A549 (cell line): ENCODE measurements at regions not wholly inside any gene's neighbourhood (a gene's known extent, or its start where the extent isn't known, plus 50 kb on each side); places are given as distances from the start of the nearest gene placed in this dataset.

Experiments used
- FOSL2 ChIP-seq, 2 experiments: fragments of 450-650 bp in 1 of 2; fragments of >200 bp in 1 of 2; sonication (Bioruptor Twin) in 1 of 2; formaldehyde crosslinking; IDR thresholded peaks; 2 replicates each; pipeline versions ENCODE4 v1.5.0 to v1.6.1; 2016 to 2020; ENCODE audit warnings: mild to moderate bottlenecking in 1 of 2, moderate library complexity in 1 of 2
- POLR2A ChIP-seq: IDR thresholded peaks from 2 replicates; pipeline ENCODE4 v1.6.1; 2012; ENCODE audit warnings: mild to moderate bottlenecking, low read length
- TF ChIP-seq, protein P1 (sequence below): fragments of >200 bp; sonication (Bioruptor Twin); formaldehyde crosslinking; IDR thresholded peaks from 3 replicates; pipeline ENCODE4 v1.5.1; 2016

DNA sequence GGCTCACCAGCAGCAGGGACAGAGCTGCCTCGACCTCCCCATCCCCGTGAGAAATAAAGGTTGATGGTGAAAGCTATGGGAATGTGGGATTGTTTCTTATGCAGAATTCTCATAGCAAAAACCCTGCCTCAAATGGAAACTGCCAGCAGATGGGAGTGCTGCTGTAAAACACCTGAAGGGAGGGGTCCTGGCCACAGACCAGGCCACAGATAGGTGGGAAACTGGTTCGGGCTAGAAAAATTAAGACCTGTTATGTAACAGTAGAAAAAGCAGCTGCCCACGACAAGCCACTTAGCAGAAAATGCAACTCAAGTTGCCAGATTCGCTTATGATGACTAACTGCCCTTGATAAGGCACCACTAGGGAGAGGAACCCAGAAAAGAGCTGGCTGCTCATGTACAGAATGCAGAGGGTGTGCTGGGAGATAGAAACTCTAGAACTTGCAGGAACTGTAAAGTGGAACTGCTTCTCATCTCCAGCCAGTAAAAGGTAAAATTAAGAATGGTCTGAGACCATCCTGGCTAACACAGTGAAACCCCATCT lies 114.5 kb upstream of the SALL3 start:
- TF ChIP-seq, protein P1, sequence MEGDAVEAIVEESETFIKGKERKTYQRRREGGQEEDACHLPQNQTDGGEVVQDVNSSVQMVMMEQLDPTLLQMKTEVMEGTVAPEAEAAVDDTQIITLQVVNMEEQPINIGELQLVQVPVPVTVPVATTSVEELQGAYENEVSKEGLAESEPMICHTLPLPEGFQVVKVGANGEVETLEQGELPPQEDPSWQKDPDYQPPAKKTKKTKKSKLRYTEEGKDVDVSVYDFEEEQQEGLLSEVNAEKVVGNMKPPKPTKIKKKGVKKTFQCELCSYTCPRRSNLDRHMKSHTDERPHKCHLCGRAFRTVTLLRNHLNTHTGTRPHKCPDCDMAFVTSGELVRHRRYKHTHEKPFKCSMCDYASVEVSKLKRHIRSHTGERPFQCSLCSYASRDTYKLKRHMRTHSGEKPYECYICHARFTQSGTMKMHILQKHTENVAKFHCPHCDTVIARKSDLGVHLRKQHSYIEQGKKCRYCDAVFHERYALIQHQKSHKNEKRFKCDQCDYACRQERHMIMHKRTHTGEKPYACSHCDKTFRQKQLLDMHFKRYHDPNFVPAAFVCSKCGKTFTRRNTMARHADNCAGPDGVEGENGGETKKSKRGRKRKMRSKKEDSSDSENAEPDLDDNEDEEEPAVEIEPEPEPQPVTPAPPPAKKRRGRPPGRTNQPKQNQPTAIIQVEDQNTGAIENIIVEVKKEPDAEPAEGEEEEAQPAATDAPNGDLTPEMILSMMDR, result no peak
- no peak for TF ChIP-seq FOSL2 (IDR thresholded peaks at IDR 0.05)
- TF ChIP-seq FOSL2 (CRISPR knock-in tag; IDR thresholded peaks at IDR 0.05), result no peak
- no peak for TF ChIP-seq POLR2A
